HG03565 (cell line): ENCODE measurements at regions not wholly inside any gene's neighbourhood (a gene's known extent, or its start where the extent isn't known, plus 50 kb on each side); places are given as distances from the start of the nearest gene placed in this dataset.

Experiments
- ATAC-seq: cut with Tn5 transposase; IDR thresholded peaks from one replicate; pipeline ENCODE4 v1.9.1; 2021; ENCODE audit warnings: mild to moderate bottlenecking, moderate library complexity; ENCODE audit not compliant: unreplicated experiment

- no peak for ATAC-seq
Observed at GRCh38 chr4:148778980-148779675, 336.9 kb upstream of the NR3C2 start.

GRCh38 chr4:148776941-148777340, 334.7 kb upstream of the NR3C2 start:
- ATAC-seq, result no peak

- ATAC-seq, result no peak
Observed at GRCh38 chr4:148774134-148774533, 331.9 kb upstream of the NR3C2 start.

GRCh38 chr4:148773313-148773712, 331.1 kb upstream of the NR3C2 start:
- ATAC-seq, result no peak

- no peak for ATAC-seq
Observed at GRCh38 chr4:148770848-148771247, 328.6 kb upstream of the NR3C2 start.

- ATAC-seq, result no peak
Observed at GRCh38 chr4:148770377-148770776, 328.2 kb upstream of the NR3C2 start.

- ATAC-seq, result no peak
Observed at GRCh38 chr4:148764720-148765119, 322.5 kb upstream of the NR3C2 start.

- no peak for ATAC-seq
Observed at GRCh38 chr4:148757171-148757570, 315.0 kb upstream of the NR3C2 start.

GRCh38 chr4:148749403-148749802, 307.2 kb upstream of the NR3C2 start:
- no peak for ATAC-seq

- ATAC-seq, result no peak
Observed at GRCh38 chr4:148747721-148748268, 305.6 kb upstream of the NR3C2 start.

- no peak for ATAC-seq
Observed at GRCh38 chr4:148740701-148741100, 298.5 kb upstream of the NR3C2 start.

GRCh38 chr4:148737061-148737770, 295.0 kb upstream of the NR3C2 start:
- no peak for ATAC-seq

GRCh38 chr4:148735432-148736155, 293.4 kb upstream of the NR3C2 start:
- ATAC-seq, result peak; percentile 84

GRCh38 chr4:148730766-148731165, 288.6 kb upstream of the NR3C2 start:
- no peak for ATAC-seq

- ATAC-seq, result no peak
Observed at GRCh38 chr4:148730082-148730640, 287.9 kb upstream of the NR3C2 start.

- ATAC-seq, result no peak
Observed at GRCh38 chr4:148717988-148718387, 275.8 kb upstream of the NR3C2 start.

- no peak for ATAC-seq
Observed at GRCh38 chr4:148716431-148717052, 274.3 kb upstream of the NR3C2 start.

GRCh38 chr4:148704291-148704690, 262.1 kb upstream of the NR3C2 start:
- no peak for ATAC-seq

GRCh38 chr4:148694702-148695101, 252.5 kb upstream of the NR3C2 start:
- no peak for ATAC-seq

GRCh38 chr4:148693913-148694649, 251.9 kb upstream of the NR3C2 start:
- ATAC-seq, result no peak
